GM20000 (cell line): ENCODE measurements at regions not wholly inside any gene's neighbourhood (a gene's known extent, or its start where the extent isn't known, plus 50 kb on each side); places are given as distances from the start of the nearest gene placed in this dataset.

Experiments used
- DNase-seq: peaks from one replicate; pipeline ENCODE4 v3.0.0; 2012; ENCODE audit warnings: low spot score
- TF ChIP-seq, protein P1 (sequence below): IDR thresholded peaks from 2 replicates; pipeline ENCODE4 v1.5.1; 2012; ENCODE audit warnings: mild to moderate bottlenecking, control low read depth; ENCODE audit errors: extremely low read depth, missing control alignments

GRCh38 chr3:182487143-182487542 lies 306.2 kb upstream of the ATP11B start:
- TF ChIP-seq, protein P1, sequence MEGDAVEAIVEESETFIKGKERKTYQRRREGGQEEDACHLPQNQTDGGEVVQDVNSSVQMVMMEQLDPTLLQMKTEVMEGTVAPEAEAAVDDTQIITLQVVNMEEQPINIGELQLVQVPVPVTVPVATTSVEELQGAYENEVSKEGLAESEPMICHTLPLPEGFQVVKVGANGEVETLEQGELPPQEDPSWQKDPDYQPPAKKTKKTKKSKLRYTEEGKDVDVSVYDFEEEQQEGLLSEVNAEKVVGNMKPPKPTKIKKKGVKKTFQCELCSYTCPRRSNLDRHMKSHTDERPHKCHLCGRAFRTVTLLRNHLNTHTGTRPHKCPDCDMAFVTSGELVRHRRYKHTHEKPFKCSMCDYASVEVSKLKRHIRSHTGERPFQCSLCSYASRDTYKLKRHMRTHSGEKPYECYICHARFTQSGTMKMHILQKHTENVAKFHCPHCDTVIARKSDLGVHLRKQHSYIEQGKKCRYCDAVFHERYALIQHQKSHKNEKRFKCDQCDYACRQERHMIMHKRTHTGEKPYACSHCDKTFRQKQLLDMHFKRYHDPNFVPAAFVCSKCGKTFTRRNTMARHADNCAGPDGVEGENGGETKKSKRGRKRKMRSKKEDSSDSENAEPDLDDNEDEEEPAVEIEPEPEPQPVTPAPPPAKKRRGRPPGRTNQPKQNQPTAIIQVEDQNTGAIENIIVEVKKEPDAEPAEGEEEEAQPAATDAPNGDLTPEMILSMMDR = no peak
- DNase-seq = no peak

GRCh38 chr3:182487611-182488010 lies 305.7 kb upstream of the ATP11B start:
- TF ChIP-seq, protein P1 = no peak
- DNase-seq = no peak

- TF ChIP-seq, protein P1 = no peak
- peak; percentile 10 for DNase-seq
Measured at GRCh38 chr3:182490596-182491491, 302.5 kb upstream of the ATP11B start.

- DNase-seq = no peak
- TF ChIP-seq, protein P1 = no peak
Measured at GRCh38 chr3:182491577-182491976, 301.7 kb upstream of the ATP11B start.

DNA sequence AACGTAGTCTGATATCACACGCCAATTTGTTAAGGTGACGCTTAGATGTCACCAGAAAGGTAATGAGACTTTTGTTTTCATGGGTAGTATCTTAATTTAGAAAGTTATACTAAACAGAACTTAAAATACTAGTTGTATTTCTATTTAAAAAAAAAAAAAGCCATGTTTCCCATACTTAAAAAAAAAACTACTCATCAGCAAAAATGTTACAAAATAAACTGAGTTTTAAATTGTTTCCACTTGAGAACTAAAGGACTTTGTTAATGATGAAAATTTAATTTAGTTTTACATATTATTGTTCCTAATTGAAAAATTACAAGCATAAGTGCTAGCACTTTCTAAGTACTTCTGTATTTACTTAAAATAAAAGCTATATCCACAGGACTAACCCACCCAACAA lies 300.8 kb upstream of the ATP11B start:
- no peak for DNase-seq
- TF ChIP-seq, protein P1 = no peak

- TF ChIP-seq, protein P1 = no peak
- no peak for DNase-seq
Measured at GRCh38 chr3:182500289-182500688, 293.0 kb upstream of the ATP11B start.

DNA sequence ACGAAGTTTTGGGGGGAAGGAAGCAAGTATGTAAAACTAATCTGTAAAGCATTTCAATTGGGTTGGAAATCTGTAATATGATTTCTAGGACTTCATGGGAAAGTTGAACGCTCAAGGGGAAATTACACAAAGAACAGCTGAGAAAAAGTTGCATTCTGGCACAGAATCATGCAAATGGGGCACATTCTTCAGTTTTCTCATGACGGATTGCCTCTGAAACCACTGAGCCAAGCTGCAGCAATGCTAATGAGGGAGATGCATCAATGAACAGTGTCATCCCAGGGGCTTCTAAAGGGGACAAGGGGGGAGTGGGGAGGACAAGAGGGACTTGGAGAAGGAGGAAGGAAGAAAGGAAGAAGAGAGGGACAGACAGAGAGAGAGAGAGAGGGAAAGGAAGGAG lies 291.4 kb upstream of the ATP11B start:
- DNase-seq = no peak
- TF ChIP-seq, protein P1 = no peak
